Fibroblast of lung (primary cell): ENCODE measurements at regions not wholly inside any gene's neighbourhood (a gene's known extent, or its start where the extent isn't known, plus 50 kb on each side); places are given as distances from the start of the nearest gene placed in this dataset.

Experiments used
- DNase-seq, 2 donors: peaks; one replicate each; pipeline versions ENCODE4 v3.0.0 to v3.0.0-alpha.2; 2010; ENCODE audit warnings: low read depth in 2 of 2
- H2AFZ ChIP-seq: 2 replicates; pipeline ENCODE4 v1.5.1; 2012; ENCODE audit warnings: low read length, control low read depth, inconsistent platforms
- H3K27ac ChIP-seq: 2 replicates; pipeline ENCODE4 v1.5.1; 2011; ENCODE audit warnings: low read length, control low read depth; ENCODE audit not compliant: insufficient read depth
- H3K27me3 ChIP-seq: 2 replicates; pipeline ENCODE4 v1.5.1; 2011; ENCODE audit warnings: mild to moderate bottlenecking, low read length; ENCODE audit not compliant: control insufficient read depth, insufficient read depth
- H3K36me3 ChIP-seq: 2 replicates; pipeline ENCODE4 v1.5.1; 2011; ENCODE audit warnings: low read length; ENCODE audit not compliant: control insufficient read depth, insufficient read depth
- H3K4me1 ChIP-seq: 2 replicates; pipeline ENCODE4 v1.5.1; 2011; ENCODE audit warnings: low read length; ENCODE audit not compliant: control insufficient read depth, insufficient read depth; ENCODE audit errors: extremely low read depth
- H3K4me2 ChIP-seq: 2 replicates; pipeline ENCODE4 v1.5.1; 2011; ENCODE audit warnings: low read length, control low read depth; ENCODE audit not compliant: insufficient read depth; ENCODE audit errors: extremely low read depth
- H3K4me3 ChIP-seq, 4 experiments: fragments of 200-600 bp in 1 of 4; sonication (generic) in 1 of 4; replicated peaks in 1 of 4; 2 replicates each; pipeline ENCODE4 v1.5.1; 2011 to 2016; ENCODE audit warnings: low read length in 4 of 4, low read depth in 3 of 4, mild to moderate bottlenecking in 3 of 4, control low read depth in 2 of 4, inconsistent platforms in 1 of 4, mixed read lengths in 1 of 4; ENCODE audit not compliant: insufficient read depth in 1 of 4; ENCODE audit errors: control extremely low read depth in 1 of 4
- H3K79me2 ChIP-seq: 2 replicates; pipeline ENCODE4 v1.5.1; 2012; ENCODE audit warnings: mild to moderate bottlenecking, low read length, inconsistent platforms; ENCODE audit not compliant: control insufficient read depth, insufficient read depth
- H3K9ac ChIP-seq: 2 replicates; pipeline ENCODE4 v1.5.1; 2011; ENCODE audit warnings: mild to moderate bottlenecking, low read length, control low read depth; ENCODE audit not compliant: insufficient read depth
- H3K9me3 ChIP-seq: 2 replicates; pipeline ENCODE4 v1.5.1; 2012; ENCODE audit warnings: low read depth, low read length; ENCODE audit not compliant: control insufficient read depth, insufficient read depth
- H4K20me1 ChIP-seq: 2 replicates; pipeline ENCODE4 v1.5.1; 2011; ENCODE audit warnings: low read length; ENCODE audit not compliant: control insufficient read depth, insufficient read depth; ENCODE audit errors: extremely low read depth
- CTCF ChIP-seq, 2 donors: IDR thresholded peaks in 1 of 2; conservative IDR thresholded peaks in 1 of 2; 1 replicate in 1 of 2; 2 replicates in 1 of 2; pipeline ENCODE4 v1.5.1; 2011 to 2012; ENCODE audit warnings: low read length in 2 of 2, control low read depth in 1 of 2, inconsistent platforms in 1 of 2, low read depth in 1 of 2, mild to moderate bottlenecking in 1 of 2
- EZH2 ChIP-seq: IDR thresholded peaks from 2 replicates; pipeline ENCODE4 v1.5.1; 2012; ENCODE audit warnings: low read length, control low read depth, mild to moderate bottlenecking; ENCODE audit errors: missing control alignments

GRCh38 chr17:12222392-12222791 lies 201.7 kb downstream of the MAP2K4 start:
- H3K9ac ChIP-seq: no peak overlapping the region
- no peaks in the 10 kb centered on the region for H3K36me3 ChIP-seq
- no peaks in the 10 kb centered on the region for H4K20me1 ChIP-seq
- no peak for DNase-seq
- no peak overlapping the region for H3K4me3 ChIP-seq
- no peaks in the 10 kb centered on the region for H3K79me2 ChIP-seq
- H2AFZ ChIP-seq: no peak overlapping the region
- no peaks in the 10 kb centered on the region for H3K27me3 ChIP-seq
- no peak for TF ChIP-seq CTCF (conservative IDR thresholded peaks at IDR 0.05 in 1 of 2, IDR thresholded peaks at IDR 0.05 in 1 of 2; ENCODE audit: low read depth in 1 of 2, low read length in 2 of 2)
- TF ChIP-seq EZH2: no peak
- no peaks in the 10 kb centered on the region for H3K4me1 ChIP-seq
- no peaks in the 10 kb centered on the region for H3K9me3 ChIP-seq
- H3K4me2 ChIP-seq: no peak overlapping the region
- no peak overlapping the region for H3K27ac ChIP-seq

- no peak overlapping the region for H3K4me3 ChIP-seq
- H3K9me3 ChIP-seq: no peaks in the 10 kb centered on the region
- H3K79me2 ChIP-seq: no peaks in the 10 kb centered on the region
- H2AFZ ChIP-seq: no peak overlapping the region
- no peaks in the 10 kb centered on the region for H3K4me1 ChIP-seq
- no peak for DNase-seq
- no peak overlapping the region for H3K9ac ChIP-seq
- H3K4me2 ChIP-seq: no peak overlapping the region
- no peaks in the 10 kb centered on the region for H3K27me3 ChIP-seq
- H4K20me1 ChIP-seq: no peaks in the 10 kb centered on the region
- no peak overlapping the region for H3K27ac ChIP-seq
- no peaks in the 10 kb centered on the region for H3K36me3 ChIP-seq
- no peak for TF ChIP-seq CTCF (conservative IDR thresholded peaks at IDR 0.05 in 1 of 2, IDR thresholded peaks at IDR 0.05 in 1 of 2; ENCODE audit: low read depth in 1 of 2, low read length in 2 of 2)
Observed at GRCh38 chr17:12227547-12227946, 206.9 kb downstream of the MAP2K4 start.

- no peak for DNase-seq
- Histone ChIP-seq H3K4me2 (no peak overlapping the region), H4K20me1 (no peaks in the 10 kb centered on the region), H3K4me3 (no peak overlapping the region), H3K27me3 (no peaks in the 10 kb centered on the region), H3K4me1 (no peaks in the 10 kb centered on the region), H3K9me3 (no peaks in the 10 kb centered on the region), H3K36me3 (no peaks in the 10 kb centered on the region), H2AFZ (no peak overlapping the region), H3K9ac (no peak overlapping the region), H3K79me2 (no peaks in the 10 kb centered on the region), H3K27ac (no peak overlapping the region)
- TF ChIP-seq EZH2: no peak
- TF ChIP-seq CTCF (conservative IDR thresholded peaks at IDR 0.05 in 1 of 2, IDR thresholded peaks at IDR 0.05 in 1 of 2; ENCODE audit: low read depth in 1 of 2, low read length in 2 of 2): no peak
Observed at GRCh38 chr17:12229335-12229734, 208.7 kb downstream of the MAP2K4 start.
